ENCODE measurements at regions not wholly inside any gene's neighbourhood (a gene's known extent, or its start where the extent isn't known, plus 50 kb on each side); places are given as distances from the start of the nearest gene placed in this dataset.

- TF ChIP-seq CTCF (IDR thresholded peaks at IDR 0.05): no peak
These were observed 333.0 kb downstream of the TNS1 start (continued) for GRCh38 chr2:217669831-217670230.

GRCh38 chr2:217667512-217667911 is 335.3 kb downstream of the TNS1 start:
- 43% methylated on average over 3 of the region's 3 CpGs for WGBS (ENCODE audit: low lambda C conversion rate)
- Histone ChIP-seq H3K4me2 (no peak overlapping the region), H3K9me2 (no peaks in the 10 kb centered on the region), H3K4me1 (ENCODE audit: control insufficient read depth in 1 of 2, insufficient read depth in 2 of 2, low read depth in 1 of 2, low read length in 1 of 2) (peaks cover 0 to 2% of the 10 kb centered on the region in 2 experiments; a peak in 1 of 4 replicates), H3K9ac (no peak overlapping the region), H3F3A (replicated peaks; ENCODE audit: insufficient read depth) (no peaks in the 10 kb centered on the region), H3K27me3 (ENCODE audit: insufficient read depth) (no peaks in the 10 kb centered on the region), H3K9me3 (no peaks in the 10 kb centered on the region), H3K79me2 (ENCODE audit: insufficient read depth) (no peaks in the 10 kb centered on the region), H2AFZ (ENCODE audit: low read depth) (no peak overlapping the region), H3K27ac (ENCODE audit: low read depth in 2 of 2, low read length in 1 of 2) (peak overlapping the region in 1 of 2 experiments; percentile 58; a peak in 1 of 4 replicates), H4K20me1 (ENCODE audit: insufficient read depth) (no peaks in the 10 kb centered on the region), H3K4me3 (ENCODE audit: low read depth in 2 of 2, low read length in 1 of 2) (no peak overlapping the region), H3K36me3 (replicated peaks in 1 of 2; ENCODE audit: control insufficient read depth in 1 of 2, insufficient read depth in 2 of 2, low read length in 1 of 2) (no peaks in the 10 kb centered on the region)
- ChIA-PET POLR2A (no interaction called here), CTCF (interaction anchor here (0.7 to 5.0 kb wide), 2 partner anchors 17 to 651 kb away, joined by 3 to 28 read pairs; no protein-coding TSS in a partner anchor)
- TF ChIP-seq FOSL2 (IDR thresholded peaks at IDR 0.05; ENCODE audit: borderline replicate concordance, low read depth) (no peak), YY1 (IDR thresholded peaks at IDR 0.05; ENCODE audit: low read depth) (no peak), CHD2 (IDR thresholded peaks at IDR 0.05; ENCODE audit: low read length, partially characterized antibody) (no peak), ELF1 (IDR thresholded peaks at IDR 0.05) (no peak), RAD21 (IDR thresholded peaks at IDR 0.05; ENCODE audit: low read length) (no peak), RXRA (IDR thresholded peaks at IDR 0.05; ENCODE audit: borderline replicate concordance, low read depth) (no peak), NRF1 (IDR thresholded peaks at IDR 0.05; ENCODE audit: low read depth, low read length) (no peak), EZH2phosphoT487 (IDR thresholded peaks at IDR 0.05; ENCODE audit: borderline replicate concordance, low read depth) (no peak), RCOR1 (IDR thresholded peaks at IDR 0.05; ENCODE audit: low read length) (no peak), PBX3 (IDR thresholded peaks at IDR 0.05) (no peak)
- no peak for DNase-seq

- POLR2A ChIA-PET: no interaction called here
- no peaks in the 10 kb centered on the region for H3K9me2 ChIP-seq
- TF ChIP-seq RFX5 (IDR thresholded peaks at IDR 0.05; ENCODE audit: low read length) (no peak), CHD2 (IDR thresholded peaks at IDR 0.05; ENCODE audit: low read length, partially characterized antibody) (no peak), RAD21 (IDR thresholded peaks at IDR 0.05; ENCODE audit: low read length) (no peak), ELF1 (IDR thresholded peaks at IDR 0.05) (no peak), EZH2phosphoT487 (IDR thresholded peaks at IDR 0.05; ENCODE audit: borderline replicate concordance, low read depth) (no peak), YY1 (IDR thresholded peaks at IDR 0.05; ENCODE audit: low read depth) (no peak), MAX (IDR thresholded peaks at IDR 0.05; ENCODE audit: low read depth) (no peak), USF2 (IDR thresholded peaks at IDR 0.05; ENCODE audit: borderline replicate concordance, low read depth, low read length) (no peak), MXI1 (IDR thresholded peaks at IDR 0.05; ENCODE audit: low read depth, low read length) (no peak), USF1 (IDR thresholded peaks at IDR 0.05; ENCODE audit: borderline replicate concordance, low read depth) (no peak), RXRA (IDR thresholded peaks at IDR 0.05; ENCODE audit: borderline replicate concordance, low read depth) (no peak)
These were observed 335.8 kb downstream of the TNS1 start for GRCh38 chr2:217667035-217667434.

More at GRCh38 chr2:217667035-217667434, 335.8 kb downstream of the TNS1 start:
- Histone ChIP-seq H3K9ac (no peak overlapping the region), H3K4me3 (ENCODE audit: low read depth in 2 of 2, low read length in 1 of 2) (no peak overlapping the region), H3F3A (replicated peaks; ENCODE audit: insufficient read depth) (no peaks in the 10 kb centered on the region), H2AFZ (ENCODE audit: low read depth) (no peak overlapping the region), H3K79me2 (ENCODE audit: insufficient read depth) (no peaks in the 10 kb centered on the region), H3K27ac (ENCODE audit: low read depth in 2 of 2, low read length in 1 of 2) (peak overlapping the region in 1 of 2 experiments; percentile 58; a peak in 1 of 4 replicates), H3K27me3 (ENCODE audit: insufficient read depth) (no peaks in the 10 kb centered on the region), H3K4me2 (no peak overlapping the region), H3K36me3 (replicated peaks in 1 of 2; ENCODE audit: control insufficient read depth in 1 of 2, insufficient read depth in 2 of 2, low read length in 1 of 2) (no peaks in the 10 kb centered on the region), H3K4me1 (ENCODE audit: control insufficient read depth in 1 of 2, insufficient read depth in 2 of 2, low read depth in 1 of 2, low read length in 1 of 2) (peaks cover 0 to 2% of the 10 kb centered on the region in 2 experiments; a peak in 1 of 4 replicates), H3K9me3 (no peaks in the 10 kb centered on the region), H4K20me1 (ENCODE audit: insufficient read depth) (no peaks in the 10 kb centered on the region)
- 68% methylated on average over 2 of the region's 2 CpGs for WGBS (ENCODE audit: low lambda C conversion rate)
- CTCF ChIA-PET: interaction anchor here (0.7 to 5.0 kb wide), 2 partner anchors 16 to 651 kb away, joined by 3 to 28 read pairs; no protein-coding TSS in a partner anchor
- no peak for DNase-seq
